IMR-90 (cell line): ENCODE measurements at regions not wholly inside any gene's neighbourhood (a gene's known extent, or its start where the extent isn't known, plus 50 kb on each side); places are given as distances from the start of the nearest gene placed in this dataset.

Experiments
- ATAC-seq: fragments of 200-7000 bp; cut with Tn5 transposase; 2 replicates; pipeline ENCODE4 v1.9.1; 2020; ENCODE audit warnings: low read depth, mild to moderate bottlenecking, moderate library complexity
- BruUV-seq: library from RNA; stranded (reverse); fragments of 400-500 nt; replicated peaks from 2 replicates; lab custom pipeline; 2021; lab: Mats Ljungman, UMichigan
- CTCF ChIA-PET: fragments of 300-600 bp; formaldehyde crosslinking; extraction: SDS; loops from one replicate; lab custom pipeline; 2021; ENCODE audit warnings: antibody characterized with exemption; lab: Yijun Ruan, JAX
- POLR2A ChIA-PET: fragments of 300-600 bp; sonication (Branson Sonifier 250); formaldehyde crosslinking; loops from one replicate; lab custom pipeline; 2022; ENCODE audit warnings: antibody characterized with exemption; ENCODE audit not compliant: unreplicated experiment; lab: Charles Lee
- DNase-seq: peaks from one replicate; pipeline ENCODE4 v3.0.0; 2013
- H2AFZ ChIP-seq: replicated peaks from 2 replicates; pipeline ENCODE3; 2013; ENCODE audit warnings: low read length, mild to moderate bottlenecking; ENCODE audit not compliant: poor library complexity
- H2AK5ac ChIP-seq: 2 replicates; pipeline ENCODE4 v1.6.1; 2013; ENCODE audit warnings: low read depth, low read length, inconsistent platforms
- H2AK9ac ChIP-seq: replicated peaks from 2 replicates; pipeline ENCODE3; 2013; ENCODE audit warnings: mild to moderate bottlenecking, low read depth, low read length, moderate library complexity; ENCODE audit not compliant: poor library complexity
- H2BK120ac ChIP-seq: 2 replicates; pipeline ENCODE4 v1.6.1; 2013; ENCODE audit warnings: low read depth, low read length, inconsistent platforms
- H2BK15ac ChIP-seq: 3 replicates; pipeline ENCODE4 v1.6.1; 2013; ENCODE audit warnings: low read depth, low read length, inconsistent platforms
- H2BK20ac ChIP-seq: 2 replicates; pipeline ENCODE4 v1.6.1; 2013; ENCODE audit warnings: low read depth, mild to moderate bottlenecking, inconsistent platforms, low read length, moderate library complexity
- H2BK5ac ChIP-seq: 2 replicates; pipeline ENCODE4 v1.6.1; 2013; ENCODE audit warnings: mild to moderate bottlenecking, low read depth, low read length, inconsistent platforms; ENCODE audit not compliant: poor library complexity, severe bottlenecking
- H3K14ac ChIP-seq: replicated peaks from 2 replicates; pipeline ENCODE4 v1.6.1; 2013; ENCODE audit warnings: low read depth, low read length, inconsistent platforms
- H3K18ac ChIP-seq: 2 replicates; pipeline ENCODE4 v1.6.1; 2013; ENCODE audit warnings: low read depth, low read length, control low read depth
- H3K23ac ChIP-seq: 2 replicates; pipeline ENCODE4 v1.6.1; 2013; ENCODE audit warnings: low read depth, low read length, inconsistent platforms
- H3K27ac ChIP-seq: 2 replicates; pipeline ENCODE4 v1.5.1; 2013; ENCODE audit warnings: mild to moderate bottlenecking, control low read depth, low read length; ENCODE audit not compliant: insufficient read depth
- H3K27me3 ChIP-seq: 2 replicates; pipeline ENCODE4 v1.6.1; 2013; ENCODE audit warnings: low read length; ENCODE audit not compliant: control insufficient read depth, insufficient read depth
- H3K36me3 ChIP-seq: 2 replicates; pipeline ENCODE4 v1.6.1; 2013; ENCODE audit warnings: low read length, mixed read lengths; ENCODE audit not compliant: control insufficient read depth, insufficient read depth
- H3K4ac ChIP-seq: 2 replicates; pipeline ENCODE4 v1.6.1; 2013; ENCODE audit warnings: low read depth, low read length, inconsistent platforms
- H3K4me1 ChIP-seq: 2 replicates; pipeline ENCODE4 v1.6.1; 2013; ENCODE audit warnings: low read length, mixed read lengths; ENCODE audit not compliant: control insufficient read depth, insufficient read depth
- H3K4me2 ChIP-seq: 2 replicates; pipeline ENCODE4 v1.6.1; 2013; ENCODE audit warnings: low read depth, mild to moderate bottlenecking, control low read depth, low read length, moderate library complexity
- H3K4me3 ChIP-seq: 2 replicates; pipeline ENCODE4 v1.5.1; 2013; ENCODE audit warnings: low read depth, mild to moderate bottlenecking, control low read depth, low read length, moderate library complexity; ENCODE audit not compliant: insufficient read depth
- H3K56ac ChIP-seq: 2 replicates; pipeline ENCODE4 v1.6.1; 2013; ENCODE audit warnings: low read length, inconsistent platforms; ENCODE audit not compliant: insufficient read depth; ENCODE audit errors: extremely low read depth
- H3K79me1 ChIP-seq, 2 experiments: 2 replicates each; pipeline ENCODE4 v1.6.1; 2013; ENCODE audit warnings: low read length in 2 of 2, inconsistent platforms in 1 of 2, low read depth in 1 of 2
- H3K9ac ChIP-seq: 2 replicates; pipeline ENCODE4 v1.6.1; 2013; ENCODE audit warnings: low read depth, low read length, control low read depth
- H3K9me1 ChIP-seq: 2 replicates; pipeline ENCODE4 v1.6.1; 2013; ENCODE audit warnings: low read length, inconsistent platforms; ENCODE audit not compliant: insufficient read depth
- H3K9me3 ChIP-seq: 2 replicates; pipeline ENCODE4 v1.6.1; 2013; ENCODE audit warnings: low read length; ENCODE audit not compliant: control insufficient read depth, insufficient read depth
- H4K20me1 ChIP-seq: 2 replicates; pipeline ENCODE4 v1.6.1; 2013; ENCODE audit warnings: low read length, inconsistent platforms; ENCODE audit not compliant: insufficient read depth
- H4K5ac ChIP-seq: 2 replicates; pipeline ENCODE4 v1.6.1; 2013; ENCODE audit warnings: mild to moderate bottlenecking, low read depth, low read length, control low read depth
- H4K8ac ChIP-seq, 2 experiments: 2 replicates each; pipeline ENCODE4 v1.6.1; 2013; ENCODE audit warnings: low read depth in 2 of 2, low read length in 2 of 2, control low read depth in 1 of 2, inconsistent platforms in 1 of 2
- H4K91ac ChIP-seq: 2 replicates; pipeline ENCODE4 v1.6.1; 2013; ENCODE audit warnings: low read depth, low read length, inconsistent platforms; ENCODE audit not compliant: insufficient read depth
- MAZ ChIP-seq: IDR thresholded peaks from 2 replicates; pipeline ENCODE4 v1.6.1; 2012; ENCODE audit warnings: low read depth, mild to moderate bottlenecking, low read length, improper control_type of control experiment, moderate library complexity, borderline replicate concordance
- RAD21 ChIP-seq: IDR thresholded peaks from 2 replicates; pipeline ENCODE4 v1.6.1; 2012; ENCODE audit warnings: low read length, improper control_type of control experiment
- WGBS, 2 experiments: methylation state at CpG; one replicate each; pipeline versions ENCODE4 v1.1.5 to v1.1.7; 2013; ENCODE audit warnings: missing lambda C conversion rate in 2 of 2; ENCODE audit not compliant: insufficient read length in 1 of 2; ENCODE audit errors: extremely low coverage in 2 of 2; 5-methylcytosine and 5-hydroxymethylcytosine counted together
- dilution Hi-C: fragments of 300-500 bp; cut with HindIII; formaldehyde crosslinking; loops from one replicate; pipeline ENCODE4 v1.14.3; 2018; ENCODE audit warnings: low sequenced_read_pairs; ENCODE audit not compliant: unreplicated experiment
- in situ Hi-C: fragments of 300-500 bp; cut with MboI; formaldehyde crosslinking; loops from 3 replicates; pipeline ENCODE4 v1.14.3; 2019; ENCODE audit warnings: low sequenced_read_pairs, inconsistent platforms, mixed read lengths
- intact Hi-C: fragments of 100-400 bp; cut with micrococcal nuclease; formaldehyde crosslinking; loops from 2 replicates; pipeline ENCODE4 v1.10.0; 2022
- TF ChIP-seq, protein P1 (sequence below): conservative IDR thresholded peaks from 2 replicates; pipeline ENCODE4 v1.5.1; 2012; ENCODE audit warnings: mild to moderate bottlenecking, low read depth, low read length, improper control_type of control experiment
- TF ChIP-seq, protein P2 (sequence below): fragments of 150-350 bp; IDR thresholded peaks from 2 replicates; pipeline ENCODE4 v1.6.1; 2016; ENCODE audit warnings: low read depth, mild to moderate bottlenecking, low read length, moderate library complexity, borderline replicate concordance

DNA sequence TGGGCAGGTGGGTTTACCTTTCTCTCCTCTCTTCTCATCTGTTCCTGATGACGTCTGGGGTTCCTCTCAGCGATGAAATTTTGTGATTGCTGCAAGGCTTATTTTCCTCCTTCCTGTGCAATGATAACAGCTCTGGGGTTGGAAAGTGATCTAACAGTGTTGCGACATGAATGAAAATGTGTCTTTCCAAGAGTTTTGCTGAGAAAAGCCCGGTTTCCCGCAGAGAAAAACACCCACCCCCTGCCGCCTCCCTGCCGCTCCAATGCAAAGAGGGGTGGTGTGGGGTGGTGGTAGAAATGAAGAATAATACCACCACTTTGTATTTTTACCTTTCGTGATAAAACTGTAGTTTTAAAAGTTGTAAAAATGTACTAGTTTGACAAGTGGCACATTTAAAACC lies 232.0 kb downstream of the OLFM4 start:
- intact Hi-C loops, result no loop called here
- Histone ChIP-seq H3K27ac (no peak overlapping the region), H3K14ac (no peak overlapping the region), H3K36me3 (no peaks in the 10 kb centered on the region), H3K4ac (no peak overlapping the region), H3K9ac (no peak overlapping the region), H2BK20ac (no peak overlapping the region), H4K5ac (no peak overlapping the region), H4K91ac (no peak overlapping the region), H3K27me3 (no peaks in the 10 kb centered on the region), H2AFZ (no peak overlapping the region), H3K4me2 (no peak overlapping the region), H3K23ac (no peak overlapping the region), H2AK5ac (no peak overlapping the region), H3K56ac (no peak overlapping the region), H3K9me3 (0 out of 2 replicates have a peak, but pooled peaks cover 7% of the 10 kb centered on the region), H2BK5ac (no peak overlapping the region), H3K79me1 (no peaks in the 10 kb centered on the region), H3K9me1 (no peaks in the 10 kb centered on the region), H2AK9ac (no peak overlapping the region), H4K20me1 (no peaks in the 10 kb centered on the region), H2BK15ac (no peak overlapping the region), H3K4me1 (no peaks in the 10 kb centered on the region), H4K8ac (no peak overlapping the region), H3K4me3 (no peak overlapping the region), H3K18ac (no peak overlapping the region), H2BK120ac (no peak overlapping the region)
- DNase-seq, result no peak
- dilution Hi-C loops, result no loop called here
- in situ Hi-C loops, result no loop called here
- CTCF ChIA-PET, result no interaction called here
- no CpG with 5 or more reads among the region's 8 CpGs for WGBS, 2 experiments
- BruUV-seq, result no TSS peak
- TF ChIP-seq, protein P1, sequence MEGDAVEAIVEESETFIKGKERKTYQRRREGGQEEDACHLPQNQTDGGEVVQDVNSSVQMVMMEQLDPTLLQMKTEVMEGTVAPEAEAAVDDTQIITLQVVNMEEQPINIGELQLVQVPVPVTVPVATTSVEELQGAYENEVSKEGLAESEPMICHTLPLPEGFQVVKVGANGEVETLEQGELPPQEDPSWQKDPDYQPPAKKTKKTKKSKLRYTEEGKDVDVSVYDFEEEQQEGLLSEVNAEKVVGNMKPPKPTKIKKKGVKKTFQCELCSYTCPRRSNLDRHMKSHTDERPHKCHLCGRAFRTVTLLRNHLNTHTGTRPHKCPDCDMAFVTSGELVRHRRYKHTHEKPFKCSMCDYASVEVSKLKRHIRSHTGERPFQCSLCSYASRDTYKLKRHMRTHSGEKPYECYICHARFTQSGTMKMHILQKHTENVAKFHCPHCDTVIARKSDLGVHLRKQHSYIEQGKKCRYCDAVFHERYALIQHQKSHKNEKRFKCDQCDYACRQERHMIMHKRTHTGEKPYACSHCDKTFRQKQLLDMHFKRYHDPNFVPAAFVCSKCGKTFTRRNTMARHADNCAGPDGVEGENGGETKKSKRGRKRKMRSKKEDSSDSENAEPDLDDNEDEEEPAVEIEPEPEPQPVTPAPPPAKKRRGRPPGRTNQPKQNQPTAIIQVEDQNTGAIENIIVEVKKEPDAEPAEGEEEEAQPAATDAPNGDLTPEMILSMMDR, result no peak
- TF ChIP-seq, protein P2, sequence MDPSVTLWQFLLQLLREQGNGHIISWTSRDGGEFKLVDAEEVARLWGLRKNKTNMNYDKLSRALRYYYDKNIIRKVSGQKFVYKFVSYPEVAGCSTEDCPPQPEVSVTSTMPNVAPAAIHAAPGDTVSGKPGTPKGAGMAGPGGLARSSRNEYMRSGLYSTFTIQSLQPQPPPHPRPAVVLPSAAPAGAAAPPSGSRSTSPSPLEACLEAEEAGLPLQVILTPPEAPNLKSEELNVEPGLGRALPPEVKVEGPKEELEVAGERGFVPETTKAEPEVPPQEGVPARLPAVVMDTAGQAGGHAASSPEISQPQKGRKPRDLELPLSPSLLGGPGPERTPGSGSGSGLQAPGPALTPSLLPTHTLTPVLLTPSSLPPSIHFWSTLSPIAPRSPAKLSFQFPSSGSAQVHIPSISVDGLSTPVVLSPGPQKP, result no peak
- TF ChIP-seq RAD21, result no peak
- no peak for TF ChIP-seq MAZ
- ATAC-seq, result no peak
- POLR2A ChIA-PET, result no interaction called here
